D721Med (cell line): ENCODE measurements at regions not wholly inside any gene's neighbourhood (a gene's known extent, or its start where the extent isn't known, plus 50 kb on each side); places are given as distances from the start of the nearest gene placed in this dataset.
"Not testable (repeated sequence)": the region's sequence is repeated elsewhere in the genome, so short reads cannot be mapped to it uniquely, and the experiment has no call there.

ENCODE experiments used
- DNase-seq: peaks from one replicate; pipeline ENCODE4 v3.0.0; 2011; ENCODE audit warnings: low spot score; ENCODE audit not compliant: insufficient read length
- FAIRE-seq: peaks from 2 replicates; lab custom pipeline; 2011; peaks lifted over from hg19 to GRCh38; lab: Jason Lieb, UNC
- CTCF ChIP-seq: IDR thresholded peaks from 2 replicates; pipeline ENCODE4 v1.5.1; 2012; ENCODE audit warnings: mild to moderate bottlenecking, control low read depth; ENCODE audit not compliant: insufficient read depth; ENCODE audit errors: missing control alignments

- no peak for TF ChIP-seq CTCF
- no peak for FAIRE-seq
- DNase-seq = no peak
Observed at GRCh38 chr7:16092711-16093110, 328.6 kb downstream of the CRPPA start.

GRCh38 chr7:16091701-16092310, 329.5 kb downstream of the CRPPA start:
- FAIRE-seq (peak; percentile 60), DNase-seq (no peak)
- no peak for TF ChIP-seq CTCF

GRCh38 chr7:16089801-16090200, 331.5 kb downstream of the CRPPA start:
- FAIRE-seq = no peak
- DNase-seq = no peak
- no peak for TF ChIP-seq CTCF

- no peak for FAIRE-seq
- DNase-seq = no peak
- TF ChIP-seq CTCF = no peak
Observed at GRCh38 chr7:16089191-16089590, 332.1 kb downstream of the CRPPA start.

GRCh38 chr7:16086743-16087142, 334.6 kb downstream of the CRPPA start:
- FAIRE-seq = no peak
- no peak for DNase-seq
- TF ChIP-seq CTCF = no peak

GRCh38 chr7:16085780-16086179, 335.6 kb downstream of the CRPPA start:
- not testable (repeated sequence) for DNase-seq, FAIRE-seq

- TF ChIP-seq CTCF = no peak
- FAIRE-seq (no peak), DNase-seq (no peak)
Observed at GRCh38 chr7:16084875-16085274, 336.5 kb downstream of the CRPPA start.

- DNase-seq (no peak), FAIRE-seq (no peak)
- no peak for TF ChIP-seq CTCF
Observed at GRCh38 chr7:16084370-16084769, 337.0 kb downstream of the CRPPA start.
